Spleen (tissue), 7 donors: ENCODE measurements at regions not wholly inside any gene's neighbourhood (a gene's known extent, or its start where the extent isn't known, plus 50 kb on each side); places are given as distances from the start of the nearest gene placed in this dataset.

Experiments
- POLR2A ChIP-seq, 3 donors: fragments of 450-650 bp; IDR thresholded peaks; one replicate each; pipeline ENCODE4 v1.5.1; 2017; ENCODE audit warnings: antibody characterized with exemption in 3 of 3, mild to moderate bottlenecking in 1 of 3
- POLR2AphosphoS5 ChIP-seq, 3 donors: sonication (generic); formaldehyde crosslinking; IDR thresholded peaks; one replicate each; pipeline ENCODE4 v1.5.1; 2017; ENCODE audit warnings: antibody characterized with exemption in 3 of 3
- TF ChIP-seq, protein P1 (sequence below), 11 experiments: fragments of 200-600 bp in 7 of 11; fragments of 450-650 bp in 4 of 11; sonication (generic) in 4 of 11; IDR thresholded peaks in 8 of 11; conservative IDR thresholded peaks in 3 of 11; 1 replicate in 7 of 11; 2 replicates in 4 of 11; pipeline versions ENCODE4 v1.4.0 to v1.8.0; 2016 to 2021; ENCODE audit warnings: antibody characterized with exemption in 11 of 11, inconsistent platforms in 4 of 11, mild to moderate bottlenecking in 1 of 11
- donor health status: DM: no; HTN: no; CAD: no; lungs with moderate emphysema.
- donor health status: DM: no; HTN: no; CAD: no.
- donor health status: DM: no; HTN: no; CAD: no.

DNA sequence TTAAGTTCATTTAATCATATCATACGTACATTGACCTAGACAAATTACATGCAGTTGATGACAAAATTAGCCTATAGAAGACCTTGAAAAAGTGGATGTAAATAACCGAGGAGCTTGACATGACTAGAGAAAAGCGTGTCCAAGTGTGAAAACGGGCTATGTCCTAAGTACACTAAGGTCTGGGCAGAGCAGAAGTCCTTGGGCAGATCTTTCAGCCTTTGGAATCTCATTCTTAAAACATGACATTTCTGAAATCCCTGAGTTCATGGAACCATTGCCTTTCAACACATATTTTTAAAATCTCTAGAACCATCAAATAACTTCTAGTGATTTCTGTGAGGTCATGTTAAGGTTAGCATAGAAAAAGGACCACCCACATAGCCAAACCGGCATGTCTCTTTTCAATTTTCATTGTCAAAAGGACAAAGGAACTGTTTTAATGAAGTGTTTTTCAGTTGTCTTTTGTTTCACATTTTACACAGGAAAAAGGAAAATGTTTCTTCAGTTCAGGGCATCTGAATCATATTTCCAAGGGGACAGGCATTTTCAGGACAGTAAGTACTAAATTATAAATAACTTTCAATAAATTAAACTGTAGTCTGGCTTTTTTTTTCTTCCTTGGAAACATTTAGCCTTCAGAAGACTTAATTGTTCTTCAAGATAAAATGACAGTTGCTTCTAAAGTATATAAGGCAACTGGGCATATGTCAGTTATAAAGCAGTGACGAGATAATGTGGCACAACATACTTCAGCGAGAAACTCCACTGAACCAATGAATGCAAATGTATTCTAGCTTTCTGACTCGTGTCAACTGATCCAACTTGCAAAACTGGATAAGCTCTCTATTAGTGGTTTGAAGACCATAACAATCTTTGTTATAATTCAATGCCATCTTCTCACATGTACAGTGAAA is 416.8 kb downstream of the NFIB start:
- TF ChIP-seq, protein P1, sequence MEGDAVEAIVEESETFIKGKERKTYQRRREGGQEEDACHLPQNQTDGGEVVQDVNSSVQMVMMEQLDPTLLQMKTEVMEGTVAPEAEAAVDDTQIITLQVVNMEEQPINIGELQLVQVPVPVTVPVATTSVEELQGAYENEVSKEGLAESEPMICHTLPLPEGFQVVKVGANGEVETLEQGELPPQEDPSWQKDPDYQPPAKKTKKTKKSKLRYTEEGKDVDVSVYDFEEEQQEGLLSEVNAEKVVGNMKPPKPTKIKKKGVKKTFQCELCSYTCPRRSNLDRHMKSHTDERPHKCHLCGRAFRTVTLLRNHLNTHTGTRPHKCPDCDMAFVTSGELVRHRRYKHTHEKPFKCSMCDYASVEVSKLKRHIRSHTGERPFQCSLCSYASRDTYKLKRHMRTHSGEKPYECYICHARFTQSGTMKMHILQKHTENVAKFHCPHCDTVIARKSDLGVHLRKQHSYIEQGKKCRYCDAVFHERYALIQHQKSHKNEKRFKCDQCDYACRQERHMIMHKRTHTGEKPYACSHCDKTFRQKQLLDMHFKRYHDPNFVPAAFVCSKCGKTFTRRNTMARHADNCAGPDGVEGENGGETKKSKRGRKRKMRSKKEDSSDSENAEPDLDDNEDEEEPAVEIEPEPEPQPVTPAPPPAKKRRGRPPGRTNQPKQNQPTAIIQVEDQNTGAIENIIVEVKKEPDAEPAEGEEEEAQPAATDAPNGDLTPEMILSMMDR (IDR thresholded peaks at IDR 0.05 in 8 of 11, conservative IDR thresholded peaks at IDR 0.05 in 3 of 11), result no peak
- TF ChIP-seq POLR2A (IDR thresholded peaks at IDR 0.05) (no peak), POLR2AphosphoS5 (IDR thresholded peaks at IDR 0.05) (no peak)
